Adrenal gland (tissue), 5 donors: ENCODE measurements at regions not wholly inside any gene's neighbourhood (a gene's known extent, or its start where the extent isn't known, plus 50 kb on each side); places are given as distances from the start of the nearest gene placed in this dataset.

ENCODE experiments used
- CTCF ChIP-seq, 6 experiments: fragments of 450-650 bp in 4 of 6; fragments of 200-600 bp in 2 of 6; sonication (generic) in 1 of 6; IDR thresholded peaks; 1 replicate in 5 of 6; 2 replicates in 1 of 6; pipeline versions ENCODE4 v1.5.1 to v1.8.0; 2016 to 2021; ENCODE audit warnings: antibody characterized with exemption in 6 of 6, mild to moderate bottlenecking in 2 of 6, moderate library complexity in 1 of 6
- POLR2A ChIP-seq, 2 donors: fragments of 450-650 bp; IDR thresholded peaks; one replicate each; pipeline ENCODE4 v1.6.1; 2017; ENCODE audit warnings: antibody characterized with exemption in 2 of 2, mild to moderate bottlenecking in 2 of 2, moderate library complexity in 1 of 2
- donor health status: DM: no; HTN: no; CAD: no.

- TF ChIP-seq CTCF (IDR thresholded peaks at IDR 0.05) (no peak), POLR2A (IDR thresholded peaks at IDR 0.05) (no peak)
Measured at GRCh38 chr5:89504051-89504450, 621.1 kb upstream of the MEF2C start.
